Renal pelvis (tissue), 1 donor: ENCODE measurements at regions not wholly inside any gene's neighbourhood (a gene's known extent, or its start where the extent isn't known, plus 50 kb on each side); places are given as distances from the start of the nearest gene placed in this dataset.

Experiments
- DNase-seq: peaks from one replicate; pipeline ENCODE4 v3.0.0-alpha.2; 2013

DNA sequence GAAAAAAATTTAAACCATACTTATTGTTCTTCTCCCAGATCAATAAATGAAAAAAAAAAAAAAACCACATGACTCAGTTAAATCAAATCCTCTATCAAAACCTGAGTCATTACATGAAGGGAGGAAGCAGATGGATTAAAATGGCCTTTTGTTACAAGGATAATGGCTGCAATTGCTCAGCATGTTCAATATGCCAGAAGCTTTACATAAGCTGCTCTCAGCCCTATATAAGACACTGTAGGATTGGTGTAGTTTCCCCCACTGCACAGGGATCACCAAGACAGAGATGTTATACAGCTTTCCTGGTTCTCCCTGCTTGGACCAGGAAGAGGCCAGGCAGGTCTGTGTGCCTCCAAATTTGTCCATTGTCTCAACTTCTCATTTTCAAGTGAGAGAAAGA lies 101.6 kb upstream of the MAP1B start:
- DNase-seq, result no peak

DNA sequence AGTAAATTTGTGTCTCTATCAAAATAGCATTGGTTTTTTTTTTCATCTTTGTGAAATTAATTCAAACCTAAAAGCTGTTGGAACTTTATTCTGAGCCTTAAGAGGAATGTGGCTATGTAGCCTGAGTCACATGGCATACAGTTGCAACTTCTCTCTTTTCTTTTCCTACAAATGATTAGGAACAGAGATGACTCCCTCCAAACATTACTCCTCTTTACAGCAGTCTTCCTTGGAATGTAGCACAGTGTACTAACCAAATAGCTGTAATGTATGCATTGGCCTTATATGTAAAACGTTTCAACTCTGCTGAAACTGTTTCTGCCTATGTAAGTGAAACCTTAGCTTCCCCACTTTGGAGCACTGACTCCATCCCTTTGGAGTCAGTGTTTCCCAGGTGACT lies 100.9 kb upstream of the MAP1B start:
- DNase-seq, result no peak

DNA sequence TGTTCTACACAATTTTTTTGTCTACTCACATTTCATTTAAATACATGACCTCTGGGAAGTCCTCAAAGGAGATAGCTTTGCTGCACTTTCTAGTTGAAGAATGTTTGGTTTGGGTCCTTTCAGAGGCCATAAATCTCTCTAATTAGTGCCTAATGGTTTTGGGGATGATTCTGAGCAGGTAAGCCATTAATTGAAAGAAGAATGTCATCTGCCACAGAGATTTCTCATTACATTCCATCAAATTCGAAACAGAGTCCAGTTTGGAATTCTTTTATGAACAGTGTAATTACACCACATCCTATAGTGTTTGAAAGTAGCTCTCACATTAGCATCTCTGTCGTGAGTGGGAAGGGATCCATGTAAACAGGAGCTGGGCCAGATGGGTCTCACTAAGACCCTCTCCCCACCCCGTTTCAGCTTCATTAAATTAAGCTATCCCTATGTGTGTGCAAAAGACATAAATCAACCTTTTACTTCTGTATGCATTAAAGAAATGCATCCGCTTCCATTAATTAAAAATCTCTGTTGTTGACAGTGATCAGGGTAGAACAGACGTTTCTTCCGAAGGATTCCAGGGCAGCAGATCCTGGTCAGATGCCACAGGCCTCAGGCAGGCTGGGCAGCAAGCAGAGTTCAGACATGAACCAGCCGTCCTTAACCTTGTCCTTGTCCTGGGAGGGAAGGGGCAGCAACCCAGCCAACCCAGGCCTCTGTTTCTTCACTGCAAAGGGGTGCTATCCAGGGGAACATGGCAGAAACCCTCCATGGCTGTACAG lies 99.8 kb upstream of the MAP1B start:
- no peak for DNase-seq

DNA sequence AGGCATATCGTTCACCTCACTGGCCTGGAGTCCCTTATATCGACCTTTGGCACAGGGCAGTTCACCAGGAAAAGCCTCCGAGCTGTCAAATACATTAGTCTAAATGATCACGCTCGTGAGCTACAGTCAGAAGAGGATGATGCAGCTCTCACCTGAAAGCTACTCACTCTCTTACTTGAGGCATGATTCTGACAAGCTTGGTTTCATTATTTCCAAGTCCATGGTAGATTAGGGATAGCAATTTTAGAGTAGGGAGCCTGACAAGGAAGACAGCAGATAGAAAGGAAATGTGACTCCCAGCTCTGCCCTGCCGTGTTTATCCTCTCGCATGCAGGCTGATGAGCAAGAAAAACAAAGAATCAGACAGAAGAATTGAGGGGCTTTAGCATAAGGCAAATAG lies 98.0 kb upstream of the MAP1B start:
- DNase-seq, result no peak

DNA sequence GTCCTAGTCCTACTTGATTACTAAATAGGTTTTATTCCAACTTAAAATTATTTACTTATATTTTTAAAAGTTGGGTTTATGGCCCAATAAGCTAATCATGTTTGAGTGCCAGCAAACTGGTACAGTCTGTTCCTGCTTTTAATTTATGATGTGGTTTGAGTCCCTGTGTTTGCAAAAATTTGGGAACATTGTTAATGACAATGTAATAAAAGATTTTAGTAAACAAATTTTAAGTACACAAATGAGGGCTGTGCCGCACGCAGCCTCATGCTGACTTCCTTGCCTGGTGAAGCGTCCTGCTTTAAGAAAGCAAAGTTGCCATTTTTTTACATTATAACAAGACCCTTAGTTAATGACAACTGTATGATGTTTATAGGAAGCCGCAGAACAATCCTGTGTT lies 96.8 kb upstream of the MAP1B start:
- no peak for DNase-seq

DNA sequence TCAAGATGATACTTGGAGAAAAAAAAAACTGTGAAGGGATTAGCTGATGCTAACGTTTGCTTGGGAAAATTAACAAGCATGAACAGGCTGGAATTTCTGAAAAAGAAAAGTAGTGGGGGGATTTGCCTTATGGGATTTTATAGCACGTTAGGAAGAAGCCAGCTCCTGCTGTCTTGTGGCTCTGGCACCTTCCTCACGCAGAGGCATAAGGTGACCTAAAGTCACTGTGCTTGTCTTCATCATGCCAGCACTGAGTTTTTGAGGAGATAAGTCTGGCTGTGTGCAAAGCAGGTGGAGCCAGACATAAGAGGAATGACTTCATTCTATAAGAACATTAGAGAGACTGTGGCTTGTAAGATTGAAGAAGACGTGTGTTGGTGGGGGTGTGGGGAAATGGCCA lies 94.4 kb upstream of the MAP1B start:
- DNase-seq, result no peak

DNA sequence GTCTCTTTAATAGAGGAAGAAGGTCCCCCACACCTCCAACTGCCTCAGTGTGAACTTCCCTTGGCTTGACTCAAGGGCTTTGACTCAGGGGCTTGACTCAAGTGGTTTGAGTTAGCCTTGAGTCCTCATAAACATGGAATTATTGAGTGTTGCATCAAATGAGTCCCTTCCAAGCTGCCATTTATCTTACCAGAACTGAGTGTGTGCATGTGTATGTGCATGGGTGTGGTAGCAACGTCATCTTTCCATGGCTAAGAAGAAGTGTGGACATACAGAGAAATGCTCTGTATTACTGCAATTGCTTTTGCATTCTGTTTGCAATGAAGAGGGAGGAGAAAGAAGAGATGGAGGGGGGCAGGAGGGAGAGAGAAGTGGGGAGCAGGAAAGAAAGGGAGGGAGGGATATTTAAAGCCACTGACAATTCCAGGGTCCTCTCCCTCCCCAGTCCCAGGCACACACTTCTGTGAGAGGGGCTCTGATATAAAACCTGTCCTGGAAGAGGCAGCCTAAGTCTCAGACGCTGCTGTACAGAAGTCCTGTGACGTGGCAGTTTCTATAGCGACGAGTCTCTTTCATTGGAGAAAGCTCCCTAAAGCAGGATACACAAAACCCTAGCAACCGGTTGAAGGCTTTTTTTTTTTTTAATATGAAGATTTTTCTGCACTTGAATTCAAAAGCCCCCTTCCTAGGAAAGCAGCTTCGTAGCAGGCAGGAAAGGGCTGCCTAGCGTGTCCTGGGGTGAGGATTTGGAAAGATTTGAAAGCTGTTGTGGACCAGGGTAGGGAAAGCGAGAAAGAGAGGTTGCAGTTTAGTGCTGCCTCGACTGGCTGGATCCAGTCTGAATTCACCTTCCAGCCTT lies 93.3 kb upstream of the MAP1B start:
- peak; percentile 70 for DNase-seq

DNA sequence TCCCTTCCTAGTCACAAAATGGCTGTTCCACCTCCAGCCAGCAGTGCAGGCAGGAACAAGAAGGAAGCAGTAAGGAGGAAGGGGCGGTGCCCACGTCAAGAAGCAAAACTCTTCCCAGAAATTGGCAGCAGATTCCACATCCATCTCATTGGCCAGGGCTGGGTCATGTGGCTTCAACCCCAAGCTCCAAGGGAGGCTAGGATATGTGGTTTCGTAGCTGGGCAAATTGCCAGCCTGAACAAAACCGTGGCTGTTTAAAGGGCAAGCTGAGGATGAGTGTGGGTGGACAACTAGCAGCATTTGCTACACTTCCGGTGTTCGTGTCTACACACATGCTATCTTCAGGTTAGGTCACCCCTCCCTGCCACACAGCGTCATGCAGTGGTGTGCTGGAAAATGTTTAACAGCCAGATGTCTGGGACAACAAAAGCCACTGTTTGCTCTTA lies 92.1 kb upstream of the MAP1B start:
- no peak for DNase-seq

DNA sequence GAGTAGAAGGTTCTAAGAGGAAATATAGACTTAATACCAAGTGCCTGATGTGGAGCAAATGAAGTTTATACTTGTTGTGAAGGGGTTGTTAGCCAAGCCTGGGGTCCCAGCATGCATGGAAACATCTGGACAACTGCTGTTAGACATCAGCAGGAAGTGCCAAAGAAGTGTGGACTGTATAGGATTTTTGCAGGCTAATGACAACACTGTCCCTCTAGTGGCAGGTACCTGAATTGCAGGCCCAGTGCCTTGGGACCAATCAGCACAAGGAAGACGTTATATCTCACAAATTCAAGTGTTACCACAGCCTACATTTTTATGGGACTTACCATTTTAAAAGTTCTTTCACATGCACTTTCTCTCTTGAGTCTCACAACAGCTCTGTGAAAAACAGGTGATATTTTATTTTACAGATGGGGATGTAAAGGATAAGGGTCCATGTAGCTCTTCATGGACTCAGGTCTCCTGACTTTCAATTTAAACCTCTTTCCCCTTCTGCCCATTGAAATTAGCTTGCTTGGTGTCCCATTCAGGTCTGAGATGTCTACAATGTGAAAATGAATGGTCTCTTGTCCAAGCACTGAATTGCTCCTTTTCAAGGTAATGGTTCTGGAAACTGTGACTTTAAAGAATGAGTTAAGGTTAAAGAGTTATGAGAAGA lies 89.0 kb upstream of the MAP1B start:
- DNase-seq, result peak; percentile 23

DNA sequence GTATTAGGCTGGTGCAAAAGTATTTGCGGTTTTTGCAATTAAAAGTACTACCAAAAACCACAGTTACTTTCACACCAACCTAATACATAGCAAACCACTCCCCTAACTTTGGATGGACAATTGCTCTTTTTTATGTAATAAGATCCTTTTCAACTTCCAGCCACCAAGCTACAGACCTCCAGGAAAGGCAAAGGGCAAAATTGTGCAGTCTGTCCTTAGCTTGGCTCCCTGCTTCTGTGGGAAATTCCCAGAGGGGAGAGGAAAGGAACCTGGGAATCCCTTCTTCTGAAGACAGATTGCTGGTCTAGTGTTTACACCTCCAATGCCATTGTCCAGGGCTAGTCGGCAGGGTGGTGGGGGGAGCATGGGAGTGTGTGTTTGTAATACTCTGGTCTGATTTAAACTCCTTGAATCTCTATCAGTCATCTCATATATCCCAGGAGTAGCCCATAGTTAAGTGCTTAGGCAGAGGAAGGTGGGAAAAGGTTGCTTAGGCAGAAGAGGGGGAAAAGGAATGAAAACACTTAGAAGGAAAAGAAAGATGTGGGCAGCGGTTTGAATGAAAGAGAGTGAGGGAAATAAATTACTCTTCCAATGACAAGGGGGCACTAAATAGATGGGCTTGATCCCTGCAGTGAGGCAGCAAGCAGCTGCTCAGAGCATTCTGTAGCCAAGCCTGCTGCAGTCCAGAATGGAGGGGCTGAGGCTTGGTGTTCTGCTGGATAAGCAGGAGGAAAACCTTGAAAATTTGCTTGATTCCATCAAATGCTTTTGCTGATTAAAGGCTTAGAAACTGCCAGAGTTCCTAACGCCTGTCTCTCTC lies 86.9 kb upstream of the MAP1B start:
- no peak for DNase-seq

DNA sequence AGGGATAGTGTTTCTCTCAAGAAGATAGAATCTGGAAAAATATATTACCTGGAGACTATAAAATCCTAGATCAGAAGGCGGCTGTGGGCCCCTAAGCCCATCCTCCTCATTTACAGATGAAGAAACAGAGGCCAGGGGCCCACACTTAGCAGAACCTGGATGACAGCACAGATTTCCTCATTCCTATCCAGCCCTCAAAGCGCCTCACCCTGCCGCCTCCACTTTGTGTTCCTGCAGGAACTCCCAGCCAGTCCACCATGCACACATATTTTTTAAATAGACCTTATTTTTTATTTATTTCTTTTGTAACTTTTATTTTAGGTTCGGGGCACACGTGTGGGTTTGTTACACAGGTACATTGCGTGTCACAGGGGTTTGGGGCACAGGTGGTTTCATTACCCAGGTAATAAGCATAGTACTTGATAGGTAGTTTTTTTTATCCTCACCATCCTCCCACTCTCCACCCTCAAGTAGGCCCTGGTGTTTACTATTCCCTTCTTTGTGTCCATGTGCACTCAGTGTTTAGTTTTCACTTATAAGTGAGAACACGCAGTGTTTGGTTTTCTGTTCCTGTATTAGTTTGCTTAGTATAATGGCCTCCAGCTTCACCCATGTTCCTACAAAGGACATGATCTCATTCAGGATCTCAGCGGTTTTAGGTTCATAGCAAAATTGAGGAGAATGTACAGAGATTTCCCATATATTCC lies 85.5 kb upstream of the MAP1B start:
- no peak for DNase-seq

DNA sequence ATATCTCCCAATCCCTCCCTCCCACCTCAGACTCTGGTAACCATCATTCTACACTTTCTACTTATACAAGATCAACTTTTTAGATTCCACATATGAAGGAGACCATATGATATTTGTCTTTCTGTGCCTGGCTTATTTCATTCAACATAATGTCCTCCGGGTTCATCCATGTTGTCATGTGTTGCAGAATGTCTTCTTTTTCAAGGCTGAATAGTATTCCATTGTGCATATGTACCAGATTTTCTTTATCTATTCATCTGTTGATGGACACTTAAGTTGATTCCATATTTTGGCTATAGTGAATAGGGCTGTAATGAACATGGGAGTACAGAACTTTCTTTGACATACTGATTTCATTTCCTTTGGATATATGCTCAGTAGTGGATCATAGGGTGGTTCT lies 78.9 kb upstream of the MAP1B start:
- no peak for DNase-seq

DNA sequence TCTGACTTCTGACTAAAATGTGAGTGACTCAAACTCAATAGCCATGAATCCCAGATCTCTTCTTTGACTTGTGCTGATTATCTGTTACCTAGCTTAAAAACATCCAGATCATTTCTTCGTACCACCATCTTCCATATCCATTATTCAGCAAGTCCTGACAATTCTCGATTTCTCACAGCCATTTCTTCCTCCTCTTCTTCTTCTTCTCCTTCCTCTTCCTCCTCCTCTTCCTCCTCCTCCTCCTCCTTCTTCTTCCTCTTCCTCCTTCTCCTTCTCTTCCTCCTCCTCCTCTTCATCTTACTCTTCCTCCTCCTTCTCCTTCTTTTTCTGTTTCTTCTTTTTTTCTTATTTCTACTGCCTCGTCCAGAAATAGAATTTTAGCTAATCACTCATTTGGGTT lies 77.0 kb upstream of the MAP1B start:
- no peak for DNase-seq

DNA sequence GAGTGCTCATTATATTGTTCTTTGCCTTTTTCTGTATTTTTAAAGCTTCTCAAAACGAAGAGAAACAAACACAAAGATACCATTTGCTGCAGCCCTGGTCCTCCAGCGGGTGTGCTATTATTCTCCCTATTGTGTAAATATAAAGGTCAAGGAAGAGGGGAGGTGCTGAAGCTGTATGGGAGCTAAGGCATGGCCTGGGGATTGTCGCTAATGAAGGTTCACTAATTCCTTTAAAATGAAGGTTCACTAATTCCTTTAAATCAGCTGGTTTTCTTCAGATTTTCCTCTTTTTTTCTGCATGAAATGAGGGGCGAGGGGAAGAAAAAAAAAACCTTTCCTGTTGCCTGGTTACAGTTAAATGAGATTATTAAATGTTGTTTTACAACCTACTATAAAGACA lies 74.5 kb upstream of the MAP1B start:
- DNase-seq, result no peak

DNA sequence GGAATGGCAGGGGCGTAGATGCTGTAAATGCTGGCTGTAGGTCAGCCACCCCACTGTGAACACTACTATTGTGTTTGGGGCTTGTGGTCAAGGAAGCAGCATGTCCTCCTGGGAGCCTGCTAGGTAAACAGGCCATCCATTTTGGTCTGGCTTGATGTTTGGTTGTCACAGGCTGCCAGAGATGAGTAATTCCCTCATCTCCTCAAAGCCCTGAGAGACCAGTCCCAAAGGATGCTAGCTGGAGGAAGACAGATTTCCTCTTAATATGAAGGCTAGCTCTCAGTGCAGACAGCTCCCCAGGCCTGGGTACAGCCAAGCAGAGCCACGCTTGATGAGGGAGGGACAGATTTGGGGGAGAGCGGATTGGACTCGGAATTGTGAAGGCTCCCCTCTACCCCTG lies 72.5 kb upstream of the MAP1B start:
- DNase-seq, result no peak

DNA sequence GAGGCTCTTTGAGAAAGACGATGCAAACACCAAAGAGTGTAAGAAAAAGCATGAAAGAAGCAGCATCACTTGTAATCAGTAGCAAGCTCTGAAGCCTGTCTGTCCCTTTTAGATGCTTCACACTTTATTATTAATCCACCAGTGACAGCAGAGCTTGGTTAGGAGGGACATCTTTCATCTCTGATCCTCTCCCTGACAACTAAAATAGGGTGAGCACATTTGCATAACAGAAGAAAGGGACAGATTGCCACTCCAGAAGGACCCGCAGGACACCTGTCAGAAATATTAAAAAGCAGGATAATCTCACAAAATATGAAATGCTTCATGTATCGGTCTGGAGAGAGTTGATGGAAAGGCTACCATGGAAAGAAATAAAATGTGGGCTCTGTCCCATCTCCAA lies 71.4 kb upstream of the MAP1B start:
- DNase-seq, result no peak

DNA sequence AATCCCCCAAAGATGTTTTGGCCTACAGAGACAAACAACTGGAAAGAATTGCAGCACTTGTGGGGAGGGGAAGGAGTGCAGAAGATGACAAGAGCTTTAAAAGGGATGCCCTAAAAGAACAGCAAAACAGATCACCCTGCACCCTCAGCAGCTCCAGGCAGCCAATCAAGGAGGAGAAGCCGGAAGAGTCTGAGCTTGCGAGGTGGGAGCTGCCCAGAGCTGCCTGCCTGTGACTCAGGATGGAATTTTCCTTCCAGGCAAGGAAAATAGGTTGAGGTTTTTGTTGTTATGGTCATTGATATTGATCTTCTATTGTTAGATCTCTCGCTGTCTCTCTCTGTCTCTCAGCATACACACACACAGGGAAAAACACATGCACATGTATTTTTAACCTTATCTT lies 70.3 kb upstream of the MAP1B start:
- no peak for DNase-seq

DNA sequence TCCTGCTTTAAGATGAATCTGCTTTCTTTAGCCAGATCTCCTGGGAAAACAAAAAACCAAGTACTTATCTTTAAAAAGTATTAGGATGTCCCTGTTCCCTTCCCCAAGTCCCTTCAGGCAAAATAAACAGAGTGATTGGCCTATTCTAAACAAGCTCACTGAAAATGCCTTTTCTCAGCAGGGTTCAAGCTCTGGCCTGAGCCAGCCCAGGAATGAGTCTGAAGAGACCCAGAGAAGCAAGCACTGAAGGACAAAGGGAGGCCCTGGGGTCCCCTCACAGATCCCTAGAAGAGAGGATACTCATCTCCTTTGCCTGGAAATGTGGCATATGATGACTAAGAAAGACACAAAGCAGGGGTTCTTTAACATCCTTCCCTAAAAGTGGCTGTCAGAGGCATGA lies 66.8 kb upstream of the MAP1B start:
- no peak for DNase-seq

DNA sequence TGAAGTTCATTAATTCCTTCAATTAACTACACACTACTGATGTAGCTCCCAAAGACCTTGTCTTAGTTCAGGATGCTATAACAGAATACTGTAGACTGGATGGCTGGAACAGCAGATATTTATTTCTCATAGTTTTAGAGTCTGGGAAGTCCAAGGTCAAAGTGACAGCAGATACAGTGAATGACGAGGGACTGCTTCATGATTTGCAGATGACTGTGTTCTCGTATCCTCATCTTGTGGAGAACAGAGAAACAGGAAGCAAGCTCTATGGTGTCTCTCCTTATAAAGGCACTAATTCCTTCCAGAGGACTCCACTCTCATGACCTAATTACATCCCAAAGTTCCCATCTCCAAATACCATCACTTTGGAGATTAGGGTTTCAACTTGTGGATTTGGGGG lies 65.6 kb upstream of the MAP1B start:
- no peak for DNase-seq

DNA sequence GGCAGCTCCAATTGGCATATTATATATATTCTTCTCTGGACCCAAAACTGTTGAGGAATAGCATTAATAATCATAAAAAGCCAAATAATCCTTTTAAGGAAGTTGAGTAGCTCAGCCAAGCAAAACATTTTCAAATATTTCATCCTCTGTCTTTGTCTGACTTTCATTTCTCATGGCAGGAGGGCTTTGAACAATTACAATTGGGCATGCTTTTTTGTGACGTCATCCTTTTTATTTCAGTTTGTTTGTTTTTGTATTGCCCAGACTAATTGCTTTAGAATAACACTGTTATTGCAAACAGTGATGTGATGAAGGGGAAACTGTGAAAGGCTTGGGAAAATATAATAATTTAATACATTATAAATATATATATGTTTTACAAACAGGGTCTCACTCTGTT lies 65.2 kb upstream of the MAP1B start:
- no peak for DNase-seq

DNA sequence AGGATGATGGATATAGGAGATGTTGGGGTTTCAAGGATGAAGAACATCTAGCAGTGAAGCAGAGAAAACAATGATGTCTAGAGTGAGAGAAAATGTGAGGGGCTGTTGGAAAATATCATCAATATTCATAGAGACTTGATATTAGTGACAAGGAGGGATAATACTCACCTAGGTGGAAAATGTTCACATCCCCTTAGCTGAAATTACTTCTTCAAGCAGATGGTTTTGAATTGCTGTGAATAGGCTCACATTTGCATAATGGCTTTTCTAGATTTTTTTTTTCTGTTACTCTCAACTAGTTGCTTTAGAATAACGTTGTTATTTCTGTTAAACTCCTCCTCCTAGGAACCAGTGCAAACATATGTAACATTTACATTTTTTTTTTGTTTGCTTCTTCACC lies 61.6 kb upstream of the MAP1B start:
- no peak for DNase-seq
